GM21526 (cell line): ENCODE measurements at regions not wholly inside any gene's neighbourhood (a gene's known extent, or its start where the extent isn't known, plus 50 kb on each side); places are given as distances from the start of the nearest gene placed in this dataset.

Source experiments
- ATAC-seq: cut with Tn5 transposase; IDR thresholded peaks from one replicate; pipeline ENCODE4 v1.9.1; 2021; ENCODE audit warnings: moderate library complexity; ENCODE audit not compliant: unreplicated experiment, low FRiP score

- ATAC-seq = peak; percentile 90
Observed at GRCh38 chr5:34499001-34499734, 157.0 kb upstream of the RAI14 start.

DNA sequence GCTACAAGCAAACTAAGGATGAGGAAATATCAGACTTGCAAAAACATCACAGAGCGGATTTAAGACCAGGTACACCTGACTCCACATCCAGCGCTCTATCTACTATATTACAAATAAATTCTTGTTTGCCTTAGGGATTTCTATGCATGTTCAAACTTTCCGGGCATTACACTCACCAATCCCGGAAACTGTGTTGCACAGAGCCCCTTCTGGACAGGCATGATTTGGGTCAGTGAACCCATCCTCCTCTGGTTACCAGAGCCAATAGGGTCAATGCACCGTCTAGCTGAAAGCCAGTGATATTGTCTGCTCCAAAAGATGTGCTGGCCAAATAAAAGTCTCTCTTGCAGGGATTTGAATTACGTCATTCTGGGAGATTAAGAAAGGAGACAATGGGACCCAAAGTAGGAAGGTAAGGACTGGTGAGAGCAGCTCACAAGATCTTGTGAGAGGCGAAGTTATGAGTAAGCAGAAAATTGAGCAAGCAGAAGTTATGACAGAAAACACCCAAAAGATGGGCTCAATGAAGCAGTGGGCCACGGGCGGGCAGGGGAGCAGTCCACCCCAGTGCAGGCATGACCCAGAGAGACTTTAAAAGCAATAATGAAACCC lies 155.8 kb upstream of the RAI14 start:
- no peak for ATAC-seq

GRCh38 chr5:34501016-34501415 lies 155.1 kb upstream of the RAI14 start:
- no peak for ATAC-seq

DNA sequence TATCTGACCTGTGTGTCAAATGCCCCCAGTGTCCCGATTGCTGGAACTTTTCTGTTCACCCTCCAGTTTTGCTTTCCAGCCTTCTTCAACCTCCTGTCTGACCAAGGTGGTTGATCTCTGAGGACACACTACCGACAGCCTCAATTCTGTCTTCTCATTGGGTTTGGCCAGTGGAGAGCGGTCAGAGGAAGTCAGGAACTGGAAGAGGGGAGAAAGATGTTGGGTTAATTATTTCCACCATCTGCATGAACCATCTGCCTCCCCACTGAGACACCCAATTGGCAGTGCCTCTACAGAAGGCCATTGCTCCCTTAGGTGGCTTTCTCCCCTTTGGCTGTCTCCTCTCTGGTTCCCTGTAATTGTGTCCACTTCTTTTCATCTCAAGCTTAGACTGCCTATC lies 154.3 kb upstream of the RAI14 start:
- ATAC-seq = no peak

GRCh38 chr5:34502581-34502980 lies 153.5 kb upstream of the RAI14 start:
- ATAC-seq = no peak

DNA sequence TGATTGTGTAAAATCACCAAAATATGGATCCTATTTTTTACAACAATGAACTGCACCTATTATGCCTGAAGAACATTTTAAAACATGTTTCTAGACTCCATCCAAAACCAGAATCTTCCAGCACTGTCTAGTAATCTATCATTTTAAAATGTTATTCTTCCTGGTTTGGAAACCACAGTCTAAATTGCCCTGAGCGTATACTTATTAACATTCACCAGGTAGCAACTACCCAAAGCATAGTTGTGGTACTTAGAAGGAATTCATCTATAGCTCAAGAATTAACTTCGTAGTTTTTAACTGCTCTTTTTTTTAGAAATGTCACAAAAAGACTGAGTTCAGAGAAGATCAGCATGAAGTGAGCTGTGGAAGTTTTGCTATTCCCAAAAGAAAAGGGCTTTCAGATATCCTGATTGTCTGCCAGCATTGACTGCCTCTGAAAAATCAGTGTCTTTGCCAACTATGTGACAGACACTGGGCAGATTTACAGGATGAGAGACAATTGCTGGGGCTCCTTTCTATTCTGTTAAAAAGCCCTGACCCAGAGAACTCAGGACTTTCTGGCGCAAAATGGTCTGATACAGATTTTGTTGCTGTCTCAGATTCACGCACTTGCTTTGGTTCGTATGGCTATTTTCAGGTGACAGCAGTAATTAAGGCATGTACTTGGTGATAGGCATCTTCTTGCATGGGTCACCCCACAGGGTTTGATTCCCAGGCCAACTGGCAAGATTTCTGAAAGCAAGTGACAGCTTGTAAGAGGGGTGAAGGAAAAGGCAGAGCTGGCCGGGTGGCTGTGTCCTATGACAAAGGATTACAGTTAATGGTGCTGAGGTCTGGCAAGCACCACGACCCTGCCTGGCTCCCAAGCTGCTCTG lies 152.5 kb upstream of the RAI14 start:
- no peak for ATAC-seq

DNA sequence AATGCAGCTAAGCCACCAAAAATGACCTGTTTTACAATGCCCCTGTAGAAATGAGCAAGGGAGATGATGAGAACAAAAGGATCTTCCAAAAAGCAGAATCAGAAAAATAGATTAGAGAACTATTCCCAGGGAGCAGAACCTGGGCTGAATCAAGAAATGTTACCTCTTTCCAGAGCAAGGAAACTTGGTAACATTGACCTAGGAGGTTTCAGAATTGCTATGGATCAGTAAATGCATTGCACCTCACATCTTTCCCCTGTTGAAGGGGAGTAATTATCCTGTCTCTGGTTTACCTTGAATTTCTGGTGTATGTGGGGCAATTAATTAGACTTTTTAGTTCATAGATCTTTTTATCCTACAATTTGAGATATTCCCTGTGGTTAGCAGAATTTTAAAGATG lies 151.2 kb upstream of the RAI14 start:
- ATAC-seq = no peak

GRCh38 chr5:34505731-34506130 lies 150.4 kb upstream of the RAI14 start:
- ATAC-seq = no peak

DNA sequence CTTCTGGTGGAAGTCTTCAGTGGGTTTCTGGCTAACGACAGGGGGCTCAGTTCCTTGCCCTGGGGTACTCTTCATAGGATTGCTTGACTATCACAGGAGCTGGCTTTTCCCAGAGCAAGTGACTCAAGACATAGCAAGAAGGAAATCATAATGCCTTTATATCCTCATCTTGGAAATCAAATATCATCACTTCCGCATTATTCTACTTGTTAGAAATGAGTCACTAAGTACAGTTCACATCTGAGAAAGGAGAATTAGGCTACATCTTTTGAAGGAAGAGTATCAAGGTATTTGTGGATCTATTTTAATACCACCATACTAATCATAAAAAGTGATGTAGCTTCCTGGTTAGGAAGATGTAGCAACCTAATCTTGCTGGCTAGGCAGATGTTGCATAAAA lies 148.2 kb upstream of the RAI14 start:
- ATAC-seq = no peak

GRCh38 chr5:34509392-34509791 lies 146.7 kb upstream of the RAI14 start:
- no peak for ATAC-seq

GRCh38 chr5:34510002-34510401 lies 146.1 kb upstream of the RAI14 start:
- ATAC-seq = no peak

GRCh38 chr5:34511063-34511462 lies 145.1 kb upstream of the RAI14 start:
- no peak for ATAC-seq

- no peak for ATAC-seq
Observed at GRCh38 chr5:34511481-34511880, 144.6 kb upstream of the RAI14 start.

DNA sequence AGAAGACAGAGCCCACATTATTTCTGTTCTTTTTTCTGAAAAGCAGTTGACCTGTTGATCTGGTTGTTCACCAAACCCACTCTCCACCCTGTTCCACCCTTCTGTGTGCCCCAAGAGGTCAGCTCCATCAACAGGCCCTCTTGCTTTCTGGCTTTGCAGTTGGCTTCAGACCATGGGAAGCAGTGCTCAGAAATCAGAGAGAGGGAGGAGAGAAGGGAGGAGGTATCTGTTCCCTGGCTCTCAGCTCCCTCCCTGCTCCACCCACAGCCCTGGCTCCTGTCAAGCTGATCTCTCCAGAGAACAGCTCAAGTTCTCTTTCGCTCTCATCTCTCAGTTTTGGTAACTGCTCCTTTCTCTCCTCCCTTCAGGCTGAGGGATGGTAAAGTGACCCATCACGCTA lies 144.2 kb upstream of the RAI14 start:
- ATAC-seq = no peak

DNA sequence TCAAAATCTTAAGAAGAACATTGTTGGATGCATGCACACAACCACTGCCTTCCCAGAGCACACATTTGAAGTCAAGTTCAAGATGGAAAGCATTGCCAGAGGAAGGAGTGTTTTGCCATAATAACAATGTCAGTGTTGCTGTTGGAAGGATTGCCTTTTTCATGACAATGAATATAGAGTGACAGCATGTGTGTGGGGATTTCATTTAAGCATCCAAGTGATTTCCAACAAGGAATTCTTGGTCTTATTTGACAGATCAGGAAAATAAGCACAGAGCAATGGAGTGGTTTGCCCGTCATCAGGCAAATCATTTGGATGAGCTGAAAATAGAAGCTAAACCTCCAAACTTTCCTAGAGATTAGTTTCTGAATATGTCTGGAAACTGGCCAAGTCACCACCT lies 140.0 kb upstream of the RAI14 start:
- ATAC-seq = no peak

GRCh38 chr5:34516686-34517085 lies 139.4 kb upstream of the RAI14 start:
- no peak for ATAC-seq

DNA sequence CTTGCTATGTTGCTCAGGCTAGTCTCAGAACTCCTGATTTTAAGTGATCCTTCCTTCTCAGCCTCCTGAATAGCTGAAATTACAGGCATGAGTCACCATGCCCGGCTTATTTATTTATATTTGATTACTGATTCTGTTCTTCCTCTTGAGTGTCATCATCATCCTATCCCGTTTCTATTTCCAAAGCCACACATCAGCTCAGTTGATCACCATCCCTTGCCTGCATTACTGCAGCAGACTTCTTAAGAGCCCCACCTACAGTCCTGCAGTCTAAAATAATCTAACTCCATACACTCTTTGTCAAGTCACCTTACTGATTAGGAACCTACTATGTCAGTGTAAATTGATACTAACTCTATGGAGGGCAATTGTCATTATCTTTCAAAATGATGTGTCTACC lies 138.9 kb upstream of the RAI14 start:
- no peak for ATAC-seq

GRCh38 chr5:34519489-34520220 lies 136.5 kb upstream of the RAI14 start:
- no peak for ATAC-seq

- ATAC-seq = no peak
Observed at GRCh38 chr5:34521628-34522290, 134.4 kb upstream of the RAI14 start.
